ENCODE measurements at regions not wholly inside any gene's neighbourhood (a gene's known extent, or its start where the extent isn't known, plus 50 kb on each side); places are given as distances from the start of the nearest gene placed in this dataset.

GRCh38 chr7:106765727-106766355, 99.2 kb upstream of the PIK3CG start:
- Mint-ChIP-seq H3K27me3 (no peaks in the 10 kb centered on the region), H3K9me3 (no peaks in the 10 kb centered on the region), H3K4me1 (peaks cover 25% of the 10 kb centered on the region), H3K27ac (peak overlapping the region; percentile 78), H3K4me3 (no peak overlapping the region), H3K36me3 (no peaks in the 10 kb centered on the region)
- ATAC-seq, result no peak

- H3K4me1 Mint-ChIP-seq, result peaks cover 25% of the 10 kb centered on the region
- H3K27me3 Mint-ChIP-seq, result no peaks in the 10 kb centered on the region
- H3K4me3 Mint-ChIP-seq, result no peak overlapping the region
- H3K9me3 Mint-ChIP-seq, result no peaks in the 10 kb centered on the region
- no peaks in the 10 kb centered on the region for H3K36me3 Mint-ChIP-seq
- no peak for ATAC-seq
- H3K27ac Mint-ChIP-seq, result peak overlapping the region; percentile 78
Observed at GRCh38 chr7:106766551-106766950, 98.5 kb upstream of the PIK3CG start.

- Mint-ChIP-seq H3K27ac (peak overlapping the region; percentile 78), H3K27me3 (no peaks in the 10 kb centered on the region), H3K4me1 (peaks cover 25% of the 10 kb centered on the region), H3K4me3 (no peak overlapping the region), H3K36me3 (no peaks in the 10 kb centered on the region), H3K9me3 (no peaks in the 10 kb centered on the region)
- no peak for ATAC-seq
Observed at GRCh38 chr7:106767078-106767477, 98.0 kb upstream of the PIK3CG start.

- Mint-ChIP-seq H3K4me3 (peak overlapping the region; percentile 77), H3K27ac (peak overlapping the region; percentile 78), H3K9me3 (no peaks in the 10 kb centered on the region), H3K4me1 (peaks cover 25% of the 10 kb centered on the region), H3K27me3 (no peaks in the 10 kb centered on the region), H3K36me3 (no peaks in the 10 kb centered on the region)
- ATAC-seq, result peak; percentile 74
Observed at GRCh38 chr7:106767498-106768323, 97.4 kb upstream of the PIK3CG start.

GRCh38 chr7:106768324-106768751, 96.7 kb upstream of the PIK3CG start:
- Mint-ChIP-seq H3K4me3 (peak overlapping the region; percentile 77), H3K27me3 (no peaks in the 10 kb centered on the region), H3K27ac (peak overlapping the region; percentile 78), H3K9me3 (no peaks in the 10 kb centered on the region), H3K4me1 (peaks cover 25% of the 10 kb centered on the region), H3K36me3 (no peaks in the 10 kb centered on the region)
- peak; percentile 73 for ATAC-seq

GRCh38 chr7:106770191-106770590, 94.9 kb upstream of the PIK3CG start:
- Mint-ChIP-seq H3K27me3 (no peaks in the 10 kb centered on the region), H3K27ac (no peak overlapping the region), H3K36me3 (no peaks in the 10 kb centered on the region), H3K9me3 (no peaks in the 10 kb centered on the region), H3K4me3 (no peak overlapping the region), H3K4me1 (peaks cover 25% of the 10 kb centered on the region)
- ATAC-seq, result no peak

- Mint-ChIP-seq H3K4me1 (peaks cover 28% of the 10 kb centered on the region), H3K36me3 (peaks cover 8% of the 10 kb centered on the region), H3K27ac (peak overlapping the region; percentile 81), H3K9me3 (peaks cover 7% of the 10 kb centered on the region), H3K27me3 (no peaks in the 10 kb centered on the region), H3K4me3 (no peak overlapping the region)
- peak; percentile 63 for ATAC-seq
Observed at GRCh38 chr7:106772655-106773108, 92.4 kb upstream of the PIK3CG start.

- ATAC-seq, result no peak
- Mint-ChIP-seq H3K4me1 (peaks cover 28% of the 10 kb centered on the region), H3K27ac (peak overlapping the region; percentile 81), H3K9me3 (peaks cover 7% of the 10 kb centered on the region), H3K4me3 (no peak overlapping the region), H3K27me3 (no peaks in the 10 kb centered on the region), H3K36me3 (peaks cover 8% of the 10 kb centered on the region)
Observed at GRCh38 chr7:106773228-106773627, 91.9 kb upstream of the PIK3CG start.

- Mint-ChIP-seq H3K9me3 (peaks cover 7% of the 10 kb centered on the region), H3K4me3 (no peak overlapping the region), H3K27ac (no peak overlapping the region), H3K36me3 (peaks cover 8% of the 10 kb centered on the region), H3K4me1 (peaks cover 23% of the 10 kb centered on the region), H3K27me3 (no peaks in the 10 kb centered on the region)
- ATAC-seq, result no peak
Observed at GRCh38 chr7:106773721-106774120, 91.4 kb upstream of the PIK3CG start.

GRCh38 chr7:106774213-106774767, 90.8 kb upstream of the PIK3CG start:
- Mint-ChIP-seq H3K27ac (no peak overlapping the region), H3K27me3 (no peaks in the 10 kb centered on the region), H3K4me1 (peaks cover 21% of the 10 kb centered on the region), H3K4me3 (no peak overlapping the region), H3K9me3 (peaks cover 7% of the 10 kb centered on the region), H3K36me3 (peaks cover 8% of the 10 kb centered on the region)
- no peak for ATAC-seq

GRCh38 chr7:106774768-106775551, 90.1 kb upstream of the PIK3CG start:
- ATAC-seq, result no peak
- H3K4me3 Mint-ChIP-seq, result no peak overlapping the region
- no peaks in the 10 kb centered on the region for H3K27me3 Mint-ChIP-seq
- no peak overlapping the region for H3K27ac Mint-ChIP-seq
- H3K36me3 Mint-ChIP-seq, result peaks cover 8% of the 10 kb centered on the region
- peaks cover 7% of the 10 kb centered on the region for H3K9me3 Mint-ChIP-seq
- H3K4me1 Mint-ChIP-seq, result peaks cover 18% of the 10 kb centered on the region

- Mint-ChIP-seq H3K36me3 (peaks cover 8% of the 10 kb centered on the region), H3K27me3 (no peaks in the 10 kb centered on the region), H3K4me3 (no peak overlapping the region), H3K9me3 (peaks cover 7% of the 10 kb centered on the region), H3K4me1 (peaks cover 14% of the 10 kb centered on the region), H3K27ac (no peak overlapping the region)
- no peak for ATAC-seq
Observed at GRCh38 chr7:106775552-106775936, 89.5 kb upstream of the PIK3CG start.

GRCh38 chr7:106775975-106776607, 89.0 kb upstream of the PIK3CG start:
- no peak overlapping the region for H3K4me3 Mint-ChIP-seq
- no peak for ATAC-seq
- peaks cover 14% of the 10 kb centered on the region for H3K4me1 Mint-ChIP-seq
- no peak overlapping the region for H3K27ac Mint-ChIP-seq
- H3K36me3 Mint-ChIP-seq, result peaks cover 8% of the 10 kb centered on the region
- no peaks in the 10 kb centered on the region for H3K27me3 Mint-ChIP-seq
- H3K9me3 Mint-ChIP-seq, result peaks cover 7% of the 10 kb centered on the region

GRCh38 chr7:106776618-106777347, 88.3 kb upstream of the PIK3CG start:
- no peak overlapping the region for H3K27ac Mint-ChIP-seq
- peaks cover 7% of the 10 kb centered on the region for H3K9me3 Mint-ChIP-seq
- no peaks in the 10 kb centered on the region for H3K27me3 Mint-ChIP-seq
- H3K4me1 Mint-ChIP-seq, result peaks cover 14% of the 10 kb centered on the region
- H3K36me3 Mint-ChIP-seq, result peaks cover 8% of the 10 kb centered on the region
- ATAC-seq, result no peak
- H3K4me3 Mint-ChIP-seq, result no peak overlapping the region
